Stomach (tissue), 4 donors: ENCODE measurements at regions not wholly inside any gene's neighbourhood (a gene's known extent, or its start where the extent isn't known, plus 50 kb on each side); places are given as distances from the start of the nearest gene placed in this dataset.

ENCODE experiments used
- CTCF ChIP-seq, 7 experiments: fragments of 450-650 bp in 4 of 7; fragments of 200-600 bp in 3 of 7; sonication (generic) in 3 of 7; IDR thresholded peaks; one replicate each; pipeline ENCODE4 v1.5.1; 2016 to 2019; ENCODE audit warnings: antibody characterized with exemption in 7 of 7, control low read depth in 2 of 7, mild to moderate bottlenecking in 1 of 7
- EP300 ChIP-seq: sonication (generic); formaldehyde crosslinking; IDR thresholded peaks from one replicate; pipeline ENCODE4 v1.6.1; 2017; ENCODE audit warnings: antibody characterized with exemption
- POLR2A ChIP-seq, 4 donors: fragments of 450-650 bp; IDR thresholded peaks; one replicate each; pipeline ENCODE4 v1.6.1; 2016; ENCODE audit warnings: antibody characterized with exemption in 4 of 4, control low read depth in 2 of 4, mild to moderate bottlenecking in 1 of 4, moderate library complexity in 1 of 4
- POLR2AphosphoS5 ChIP-seq, 3 donors: sonication (generic); formaldehyde crosslinking; IDR thresholded peaks; one replicate each; pipeline ENCODE4 v1.6.1; 2016; ENCODE audit warnings: antibody characterized with exemption in 3 of 3

- TF ChIP-seq POLR2A (IDR thresholded peaks at IDR 0.05), result no peak
- TF ChIP-seq CTCF (IDR thresholded peaks at IDR 0.05), result no peak
- no peak for TF ChIP-seq POLR2AphosphoS5 (IDR thresholded peaks at IDR 0.05)
- TF ChIP-seq EP300, result no peak
These were observed 636.7 kb downstream of the PLA2G4A start for GRCh38 chr1:187465441-187465840.
